Dendritic cell treated with granulocyte-macrophage colony-stimulating factor and Interleukin-4, amounts not matched to agents 40 ng/mL and 50 ng/mL, for 4 days (primary cell): ENCODE measurements at regions not wholly inside any gene's neighbourhood (a gene's known extent, or its start where the extent isn't known, plus 50 kb on each side); places are given as distances from the start of the nearest gene placed in this dataset.
"Not testable (repeated sequence)": the region's sequence is repeated elsewhere in the genome, so short reads cannot be mapped to it uniquely, and the experiment has no call there.

Experiments
- H3K27ac Mint-ChIP-seq: one replicate; pipeline ENCODE4 v1.8.0; 2022; ENCODE audit warnings: mild to moderate bottlenecking, mixed read lengths
- H3K27me3 Mint-ChIP-seq: one replicate; pipeline ENCODE4 v1.8.0; 2022; ENCODE audit warnings: mild to moderate bottlenecking, mixed read lengths
- H3K36me3 Mint-ChIP-seq: one replicate; pipeline ENCODE4 v1.8.0; 2022; ENCODE audit warnings: low read depth, mixed read lengths
- H3K4me1 Mint-ChIP-seq: one replicate; pipeline ENCODE4 v1.8.0; 2022; ENCODE audit warnings: low read depth, mixed read lengths
- H3K4me3 Mint-ChIP-seq: one replicate; pipeline ENCODE4 v1.8.0; 2022; ENCODE audit warnings: mild to moderate bottlenecking, moderate library complexity, mixed read lengths
- H3K9me3 Mint-ChIP-seq: one replicate; pipeline ENCODE4 v1.8.0; 2022; ENCODE audit warnings: mixed read lengths
- intact Hi-C: fragments of 100-400 bp; cut with micrococcal nuclease; formaldehyde crosslinking; loops from one replicate; pipeline ENCODE4 v1.15.0; 2022

DNA sequence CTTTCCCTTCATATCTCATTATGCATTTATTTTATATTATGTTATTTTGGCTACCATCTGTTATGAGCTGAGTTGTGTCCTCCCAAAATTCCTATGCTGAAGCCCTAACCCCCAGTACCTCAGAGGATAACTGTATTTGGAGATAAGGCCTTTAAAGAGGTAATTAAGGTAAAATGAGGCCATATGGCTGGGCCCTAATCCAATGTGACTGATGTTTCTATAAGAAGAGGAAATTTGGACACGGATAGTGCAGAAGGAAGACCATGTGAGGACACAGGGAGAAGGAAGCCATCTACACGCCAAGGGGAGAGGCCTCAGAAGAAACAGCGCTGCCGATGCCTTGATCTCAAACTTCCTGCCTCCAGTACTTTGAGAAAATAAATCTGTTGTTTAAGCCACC, 557.7 kb upstream of the CDH5 start:
- no peak overlapping the region for H3K27ac Mint-ChIP-seq

DNA sequence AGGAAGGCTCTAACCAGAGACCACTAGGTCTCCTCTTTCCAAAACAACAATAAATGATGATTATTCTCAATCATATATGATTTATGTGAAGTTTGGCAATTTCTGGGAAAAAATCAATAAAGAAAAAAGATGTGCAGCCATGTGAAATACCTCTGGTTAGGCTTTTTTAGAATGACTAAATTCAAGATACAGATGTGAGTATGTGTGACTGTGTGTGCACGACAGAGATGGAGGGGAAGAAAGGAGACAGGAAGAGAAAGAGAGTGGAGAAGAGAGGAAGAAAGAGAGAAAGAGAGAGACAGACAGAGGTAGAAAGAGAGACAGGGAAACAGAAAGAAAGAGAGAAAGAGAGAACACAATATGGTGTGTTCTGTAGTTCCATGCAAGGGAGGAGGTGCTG, 558.6 kb upstream of the CDH5 start:
- no peak overlapping the region for H3K4me3 Mint-ChIP-seq

More for the DNA sequence above, 557.7 kb upstream of the CDH5 start:
- Mint-ChIP-seq H3K27me3 (no peaks in the 10 kb centered on the region), H3K4me1 (peaks cover 6% of the 10 kb centered on the region), H3K36me3 (no peaks in the 10 kb centered on the region), H3K4me3 (no peak overlapping the region), H3K9me3 (peaks cover 8% of the 10 kb centered on the region)
- intact Hi-C loops = no loop called here

DNA sequence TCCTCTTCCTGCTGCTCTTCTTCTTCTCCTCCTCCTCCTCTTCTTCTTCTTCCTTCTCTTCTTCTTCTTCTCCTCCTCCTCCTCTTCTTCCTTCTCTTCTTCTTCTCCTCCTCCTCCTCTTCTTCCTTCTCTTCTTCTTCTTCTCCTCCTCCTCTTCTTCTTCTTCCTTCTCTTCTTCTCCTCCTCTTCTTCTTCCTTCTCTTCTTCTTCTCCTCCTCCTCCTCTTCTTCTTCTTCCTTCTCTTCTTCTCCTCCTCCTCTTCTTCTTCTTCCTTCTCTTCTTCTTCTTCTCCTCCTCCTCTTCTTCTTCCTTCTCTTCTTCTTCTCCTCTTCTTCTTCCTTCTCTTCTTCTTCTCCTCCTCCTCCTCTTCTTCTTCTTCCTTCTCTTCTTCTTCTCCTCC, 560.8 kb upstream of the CDH5 start:
- H3K36me3 Mint-ChIP-seq, H3K9me3 Mint-ChIP-seq, H3K4me3 Mint-ChIP-seq, H3K4me1 Mint-ChIP-seq, H3K27me3 Mint-ChIP-seq, intact Hi-C loops, H3K27ac Mint-ChIP-seq: not testable (repeated sequence)

More for the DNA sequence above, 558.6 kb upstream of the CDH5 start:
- Mint-ChIP-seq H3K36me3 (no peaks in the 10 kb centered on the region), H3K27ac (no peak overlapping the region), H3K9me3 (peaks cover 8% of the 10 kb centered on the region), H3K27me3 (no peaks in the 10 kb centered on the region), H3K4me1 (peaks cover 6% of the 10 kb centered on the region)
- intact Hi-C loops = no loop called here

DNA sequence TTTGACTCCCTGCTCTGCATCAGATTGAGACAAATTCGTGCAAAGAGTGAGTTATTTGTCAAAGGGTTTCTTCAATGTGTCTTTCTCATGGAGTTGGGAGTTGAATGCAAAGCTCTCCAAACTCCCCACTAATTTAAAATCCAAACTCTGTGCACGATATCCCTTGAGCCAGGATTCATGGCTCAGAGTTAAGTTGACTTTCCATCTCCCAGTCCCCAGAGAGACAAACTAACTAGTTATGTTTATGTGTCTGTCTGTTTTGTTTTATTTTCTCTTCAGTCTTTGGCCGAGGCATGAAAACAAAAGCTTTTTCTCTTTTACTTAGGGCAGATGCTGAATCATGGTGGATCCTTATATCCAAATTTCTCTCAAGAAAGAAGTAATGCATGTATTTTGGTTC, 570.0 kb upstream of the CDH5 start:
- H3K4me3 Mint-ChIP-seq = no peak overlapping the region
- no peaks in the 10 kb centered on the region for H3K36me3 Mint-ChIP-seq
- no peaks in the 10 kb centered on the region for H3K9me3 Mint-ChIP-seq
- H3K4me1 Mint-ChIP-seq = no peaks in the 10 kb centered on the region
- H3K27me3 Mint-ChIP-seq = peaks cover 4% of the 10 kb centered on the region
- H3K27ac Mint-ChIP-seq = no peak overlapping the region
- intact Hi-C loops = no loop called here

DNA sequence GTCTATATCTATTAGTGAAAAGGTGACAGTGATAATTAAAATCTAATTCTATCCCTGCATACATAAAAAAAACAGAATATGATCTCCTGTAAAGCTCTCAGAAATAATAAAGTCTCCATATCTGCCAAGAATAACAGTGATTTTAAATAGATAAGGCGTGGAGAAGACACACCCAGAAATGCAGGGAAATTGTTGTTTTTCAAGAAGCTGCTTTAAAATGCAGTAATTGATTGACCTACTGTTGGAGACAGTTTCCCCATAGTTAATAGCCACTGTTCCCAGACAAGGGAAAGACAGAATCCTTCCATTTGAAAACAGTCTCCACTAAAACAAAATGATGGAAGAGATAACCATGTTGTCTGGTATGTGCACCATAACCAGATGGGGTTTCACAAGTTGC, 571.5 kb upstream of the CDH5 start:
- Mint-ChIP-seq H3K9me3 (no peaks in the 10 kb centered on the region), H3K27ac (no peak overlapping the region), H3K4me3 (no peak overlapping the region), H3K27me3 (peaks cover 4% of the 10 kb centered on the region), H3K36me3 (no peaks in the 10 kb centered on the region), H3K4me1 (no peaks in the 10 kb centered on the region)
- intact Hi-C loops = no loop called here

DNA sequence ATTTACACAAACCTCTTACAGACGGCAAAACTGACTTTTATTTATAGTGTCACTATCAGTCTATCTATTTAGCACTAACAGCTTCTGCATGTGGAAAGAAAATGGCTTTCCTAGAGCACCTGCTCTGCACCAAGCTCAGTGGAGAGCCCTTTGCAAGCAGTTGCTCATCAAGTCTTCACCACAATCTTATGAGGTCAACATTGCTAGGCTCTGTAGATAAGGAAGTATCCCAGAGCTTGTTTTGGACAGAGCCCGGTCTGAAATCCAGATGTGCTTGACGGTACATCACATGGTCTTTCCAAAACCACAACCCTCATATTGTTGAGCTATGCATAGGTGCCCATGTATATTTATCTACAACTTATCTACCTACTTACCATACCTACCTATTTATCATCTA, 572.7 kb upstream of the CDH5 start:
- H3K27ac Mint-ChIP-seq = no peak overlapping the region
- no peaks in the 10 kb centered on the region for H3K9me3 Mint-ChIP-seq
- no peaks in the 10 kb centered on the region for H3K36me3 Mint-ChIP-seq
- H3K4me3 Mint-ChIP-seq = no peak overlapping the region
- H3K4me1 Mint-ChIP-seq = no peaks in the 10 kb centered on the region
- H3K27me3 Mint-ChIP-seq = peaks cover 3% of the 10 kb centered on the region
- intact Hi-C loops = no loop called here

DNA sequence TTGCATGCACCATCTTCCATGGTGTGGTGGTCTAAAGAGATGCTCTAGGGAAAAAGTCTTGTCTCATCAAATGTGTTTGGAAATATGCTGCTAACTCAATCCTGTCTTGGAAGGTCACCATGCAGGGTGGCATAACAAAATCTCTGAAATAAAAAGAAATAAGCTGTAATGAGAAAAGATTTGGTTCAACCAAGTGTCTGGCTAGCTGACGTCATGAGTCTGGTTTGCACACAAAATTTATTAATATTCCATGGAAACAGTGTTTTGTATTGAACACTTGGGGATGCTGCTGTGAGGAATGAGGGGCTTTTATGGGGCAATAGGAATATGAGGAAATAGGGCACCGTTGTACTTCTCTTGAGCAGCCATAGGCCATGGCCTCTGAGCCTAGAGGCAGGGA, 575.7 kb upstream of the CDH5 start:
- Mint-ChIP-seq H3K36me3 (no peaks in the 10 kb centered on the region), H3K4me1 (no peaks in the 10 kb centered on the region), H3K4me3 (no peak overlapping the region), H3K27ac (no peak overlapping the region), H3K9me3 (no peaks in the 10 kb centered on the region), H3K27me3 (no peaks in the 10 kb centered on the region)
- intact Hi-C loops = no loop called here

DNA sequence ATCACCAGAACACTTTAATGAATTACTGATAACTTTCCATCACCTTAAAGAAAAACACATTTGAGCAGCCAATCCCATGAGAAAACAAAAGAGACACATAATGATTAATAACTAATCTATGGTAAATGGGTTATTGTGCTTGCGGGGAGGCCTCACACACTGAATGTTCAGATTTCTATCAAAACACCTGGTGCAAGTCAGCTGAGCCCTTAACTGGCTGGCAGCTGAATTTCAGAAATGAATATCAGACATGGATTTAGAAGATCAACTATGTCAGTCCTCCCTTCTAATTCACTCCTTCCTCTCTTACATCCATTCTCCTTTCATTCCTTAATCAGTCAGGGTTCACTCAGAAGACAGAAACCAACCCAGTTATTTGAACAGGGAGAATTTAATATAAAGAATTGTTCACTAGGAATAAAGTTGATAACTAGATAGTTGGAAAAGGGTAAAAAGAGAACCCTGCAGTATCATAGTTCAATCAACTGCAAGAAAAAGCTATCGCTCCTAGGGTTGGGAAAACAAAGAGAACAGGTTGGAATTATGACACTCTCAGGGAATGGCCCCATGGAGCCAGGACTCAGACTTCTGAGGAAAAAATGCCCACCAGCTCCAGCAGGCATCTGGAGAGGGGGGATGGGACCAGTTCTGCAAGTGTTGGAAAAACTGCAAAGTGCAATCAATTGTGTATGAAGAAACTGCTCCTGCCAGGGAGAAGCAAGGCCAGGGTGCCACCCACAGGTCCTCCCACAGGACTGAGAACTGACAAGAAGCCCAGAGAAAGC, 577.1 kb upstream of the CDH5 start:
- intact Hi-C loops = no loop called here
- no peaks in the 10 kb centered on the region for H3K9me3 Mint-ChIP-seq
- no peaks in the 10 kb centered on the region for H3K4me1 Mint-ChIP-seq
- H3K27me3 Mint-ChIP-seq = no peaks in the 10 kb centered on the region
- no peaks in the 10 kb centered on the region for H3K36me3 Mint-ChIP-seq
- H3K4me3 Mint-ChIP-seq = no peak overlapping the region
- no peak overlapping the region for H3K27ac Mint-ChIP-seq

DNA sequence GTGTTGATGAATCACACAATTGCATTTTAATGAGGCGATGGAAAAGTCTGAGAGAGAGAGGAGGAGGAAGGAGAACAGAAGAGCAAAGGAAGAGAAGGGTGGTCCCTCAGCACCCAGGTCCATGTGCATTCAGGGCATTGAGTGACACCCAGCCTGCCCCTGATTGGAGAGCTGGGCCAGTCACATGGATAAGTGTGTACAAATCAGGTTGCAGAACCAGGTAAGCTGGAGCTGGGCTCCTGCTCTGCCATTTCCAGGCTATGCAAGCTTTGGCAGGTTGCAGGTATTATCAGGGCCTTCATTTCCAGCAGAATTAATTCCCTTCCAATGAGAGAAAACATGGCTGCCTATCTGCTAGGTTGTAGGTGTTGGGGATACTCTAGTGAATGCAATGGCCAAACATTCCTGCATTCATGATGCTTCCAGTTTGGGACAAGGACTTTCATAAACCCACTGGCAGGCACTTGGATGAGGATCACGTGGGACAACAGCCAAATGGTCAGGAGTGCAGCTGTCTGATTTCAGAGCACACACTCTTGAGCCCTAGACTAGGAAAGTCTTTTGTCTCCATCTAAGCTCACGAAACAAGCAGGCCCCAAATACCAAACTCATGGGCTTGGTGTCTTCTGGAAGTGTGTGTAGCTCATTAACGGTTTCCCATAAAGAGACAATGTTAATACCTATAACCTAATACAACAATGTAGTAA, 577.9 kb upstream of the CDH5 start:
- Mint-ChIP-seq H3K4me3 (no peak overlapping the region), H3K27me3 (no peaks in the 10 kb centered on the region), H3K27ac (no peak overlapping the region), H3K4me1 (no peaks in the 10 kb centered on the region), H3K9me3 (no peaks in the 10 kb centered on the region), H3K36me3 (no peaks in the 10 kb centered on the region)
- intact Hi-C loops = no loop called here

DNA sequence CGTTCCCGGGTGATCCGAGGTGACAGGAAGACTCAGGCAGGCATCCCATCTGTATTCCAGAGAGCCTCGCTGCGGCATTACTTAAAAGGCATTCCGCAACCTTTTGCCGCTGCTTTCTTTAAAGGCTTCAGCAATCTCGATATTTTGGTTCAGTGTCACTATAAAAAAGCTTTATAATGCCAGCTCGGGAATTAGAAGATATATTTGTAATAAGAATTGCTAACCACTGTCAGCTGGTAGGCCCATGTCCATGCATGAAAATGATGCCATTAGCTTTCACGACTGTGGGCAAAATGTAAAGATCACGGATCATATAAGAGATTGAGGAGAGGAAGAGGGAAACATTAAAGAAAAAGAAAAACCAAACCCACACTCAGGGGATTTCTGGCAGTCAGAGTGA, 578.6 kb upstream of the CDH5 start:
- Mint-ChIP-seq H3K27me3 (no peaks in the 10 kb centered on the region), H3K4me1 (no peaks in the 10 kb centered on the region), H3K27ac (no peak overlapping the region), H3K9me3 (no peaks in the 10 kb centered on the region), H3K36me3 (no peaks in the 10 kb centered on the region), H3K4me3 (no peak overlapping the region)
- intact Hi-C loops = no loop called here

DNA sequence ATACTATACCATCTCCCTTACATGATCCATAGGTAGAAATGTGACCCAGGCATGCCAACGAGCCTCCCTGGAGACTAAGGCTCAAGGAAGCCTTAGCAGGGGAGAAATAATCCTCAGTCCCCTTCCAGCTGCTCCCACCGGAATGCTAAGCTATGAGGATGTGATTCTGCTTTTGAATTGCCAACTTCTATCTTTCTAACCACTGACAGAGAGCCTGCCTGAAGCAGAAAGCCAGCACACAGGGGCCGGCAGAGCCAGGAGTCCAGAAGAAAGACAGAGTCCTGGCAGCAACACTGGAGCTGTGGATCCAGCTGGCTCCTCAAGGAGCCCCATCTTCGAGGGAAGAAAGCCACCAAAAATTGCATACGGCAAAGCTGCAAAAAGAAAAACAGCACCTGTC, 579.6 kb upstream of the CDH5 start:
- intact Hi-C loops = no loop called here
- Mint-ChIP-seq H3K27me3 (no peaks in the 10 kb centered on the region), H3K9me3 (no peaks in the 10 kb centered on the region), H3K4me3 (no peak overlapping the region), H3K27ac (no peak overlapping the region), H3K36me3 (no peaks in the 10 kb centered on the region), H3K4me1 (no peaks in the 10 kb centered on the region)

DNA sequence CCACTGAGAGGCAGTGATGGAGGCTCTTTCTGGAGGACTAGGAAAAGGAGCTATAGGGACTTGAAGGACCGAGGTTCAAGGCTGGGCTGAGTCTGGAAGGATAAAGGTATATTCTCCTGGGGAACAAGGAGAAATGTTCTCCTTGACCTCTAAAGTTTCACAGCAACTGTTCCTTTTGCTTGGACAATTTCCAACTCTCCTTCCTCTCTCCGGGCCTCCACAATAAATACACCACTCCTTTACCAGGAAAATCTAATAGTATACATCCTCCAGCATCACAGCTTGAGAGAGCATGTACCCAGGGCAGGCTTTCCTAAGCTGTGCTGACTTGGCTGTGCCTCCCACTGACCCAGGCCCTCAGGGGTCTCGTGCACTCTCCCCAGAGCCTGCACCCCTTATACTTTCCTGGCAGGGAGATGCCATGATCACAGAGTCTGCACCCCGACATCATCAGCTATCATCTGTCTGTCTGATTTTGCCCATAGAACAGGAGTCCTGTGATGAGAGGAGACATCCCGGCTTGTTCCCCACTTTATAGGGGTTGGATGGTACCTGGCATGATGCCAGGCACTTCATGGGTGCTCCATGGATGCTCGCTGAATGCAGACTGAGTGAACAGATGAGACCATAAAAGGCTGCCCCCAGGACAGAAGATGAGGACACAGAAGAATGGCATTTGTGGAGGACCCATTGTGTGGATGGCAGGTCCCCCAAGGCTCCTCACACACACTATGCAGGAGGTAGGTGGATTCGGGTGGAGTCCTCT, 582.6 kb upstream of the CDH5 start:
- Mint-ChIP-seq H3K27me3 (no peaks in the 10 kb centered on the region), H3K4me3 (no peak overlapping the region), H3K27ac (no peak overlapping the region), H3K4me1 (no peaks in the 10 kb centered on the region), H3K9me3 (no peaks in the 10 kb centered on the region), H3K36me3 (no peaks in the 10 kb centered on the region)
- intact Hi-C loops = no loop called here

DNA sequence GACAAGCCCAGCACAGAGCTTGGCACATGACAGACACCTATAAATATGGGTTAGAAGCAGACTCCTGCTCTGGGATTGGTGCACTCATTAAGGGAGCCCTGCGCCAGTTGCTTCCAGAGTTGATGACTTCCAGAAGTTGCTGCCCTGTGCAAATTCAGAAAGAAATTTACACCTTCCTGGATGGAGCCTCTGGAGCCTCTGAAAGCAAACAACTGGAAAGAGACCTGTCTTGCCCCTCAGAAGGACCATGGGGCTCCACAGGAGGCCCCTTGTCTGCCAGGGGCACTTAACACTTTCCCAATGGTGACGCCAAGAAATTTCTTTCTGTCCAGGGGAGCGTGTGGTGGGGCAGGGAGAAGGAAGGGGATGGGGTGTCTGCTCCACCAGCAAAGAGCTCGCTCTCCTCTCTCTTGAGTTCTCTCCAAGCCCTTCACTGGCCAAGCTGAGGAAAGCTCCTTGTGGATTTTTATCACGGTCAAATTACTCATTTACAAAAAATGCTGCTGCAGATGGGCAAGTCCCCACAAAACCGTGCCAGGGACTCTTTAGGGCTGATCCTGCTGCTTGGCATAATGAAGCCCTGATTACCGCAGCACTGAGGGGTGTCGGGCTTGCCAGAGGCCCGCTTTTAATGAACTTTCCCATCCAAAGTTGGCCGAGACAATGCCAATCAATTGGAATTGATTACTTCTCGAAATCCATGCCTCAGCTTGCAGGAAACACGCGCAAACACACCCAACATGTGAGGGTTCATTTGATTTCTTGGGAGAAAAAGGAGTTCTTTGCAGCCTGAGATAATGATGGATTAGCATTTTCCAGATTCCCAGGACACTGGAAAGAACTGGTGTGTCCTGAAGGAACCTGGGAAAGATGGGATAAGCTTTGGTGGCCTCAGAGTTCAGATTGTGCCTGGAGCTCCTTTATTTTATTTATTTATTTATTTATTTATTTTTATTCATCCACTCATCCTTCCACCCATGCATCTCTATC, 583.6 kb upstream of the CDH5 start:
- no peak overlapping the region for H3K4me3 Mint-ChIP-seq
- no peak overlapping the region for H3K27ac Mint-ChIP-seq
- no peaks in the 10 kb centered on the region for H3K27me3 Mint-ChIP-seq

More for the DNA sequence above, 583.6 kb upstream of the CDH5 start:
- intact Hi-C loops = no loop called here
- Mint-ChIP-seq H3K4me1 (no peaks in the 10 kb centered on the region), H3K9me3 (no peaks in the 10 kb centered on the region), H3K36me3 (no peaks in the 10 kb centered on the region)
